HepG2 (cell line): ENCODE measurements at regions not wholly inside any gene's neighbourhood (a gene's known extent, or its start where the extent isn't known, plus 50 kb on each side); places are given as distances from the start of the nearest gene placed in this dataset.

ENCODE experiments used
- AGO1 ChIP-seq: fragments of 200-400 bp; formaldehyde crosslinking; IDR thresholded peaks from 2 replicates; pipeline ENCODE4 v1.6.1; 2017; ENCODE audit warnings: mild to moderate bottlenecking, low read depth, low read length, moderate library complexity; ENCODE audit not compliant: poor library complexity, severe bottlenecking
- ARNT ChIP-seq: fragments of 450-650 bp; IDR thresholded peaks from 2 replicates; pipeline ENCODE4 v1.6.1; 2017
- CBX1 ChIP-seq: IDR thresholded peaks from one replicate; pipeline ENCODE4 v1.6.1; 2016; ENCODE audit warnings: antibody characterized with exemption, low read depth
- EP300 ChIP-seq, 3 experiments: sonication (generic) in 1 of 3; formaldehyde crosslinking in 1 of 3; IDR thresholded peaks; 2 replicates each; pipeline versions ENCODE4 v1.5.1 to v1.6.1; 2011 to 2020; ENCODE audit warnings: low read depth in 2 of 3, low read length in 2 of 3, borderline replicate concordance in 1 of 3, improper control_type of control experiment in 1 of 3, mild to moderate bottlenecking in 1 of 3, missing genetic modification reagents in 1 of 3, moderate library complexity in 1 of 3
- GFI1 ChIP-seq: sonication (generic); formaldehyde crosslinking; IDR thresholded peaks from 2 replicates; pipeline ENCODE4 v1.5.0; 2020; ENCODE audit warnings: missing genetic modification reagents, mild to moderate bottlenecking, borderline replicate concordance
- HNF4A ChIP-seq: sonication (generic); formaldehyde crosslinking; IDR thresholded peaks from 2 replicates; pipeline ENCODE4 v1.4.0; 2020; ENCODE audit warnings: missing genetic modification reagents
- HOXA5 ChIP-seq: sonication (generic); formaldehyde crosslinking; IDR thresholded peaks from 2 replicates; pipeline ENCODE4 v1.4.0; 2020; ENCODE audit warnings: missing genetic modification reagents
- NFE2L1 ChIP-seq: sonication (generic); formaldehyde crosslinking; IDR thresholded peaks from 2 replicates; pipeline ENCODE4 v1.4.0; 2020; ENCODE audit warnings: missing genetic modification reagents, mild to moderate bottlenecking, borderline replicate concordance
- NR2F1 ChIP-seq, 2 experiments: fragments of 450-650 bp in 1 of 2; formaldehyde crosslinking in 1 of 2; IDR thresholded peaks; 2 replicates each; pipeline versions ENCODE4 v1.5.0 to v1.6.1; 2016 to 2020; ENCODE audit warnings: mild to moderate bottlenecking in 1 of 2, missing compliant biosample characterization in 1 of 2, missing genetic modification reagents in 1 of 2, moderate library complexity in 1 of 2
- PPARG ChIP-seq: conservative IDR thresholded peaks from 2 replicates; pipeline ENCODE4 v1.6.1; 2016; ENCODE audit warnings: missing biosample characterization, missing genetic modification reagents
- SALL1 ChIP-seq: sonication (generic); formaldehyde crosslinking; IDR thresholded peaks from 2 replicates; pipeline ENCODE4 v1.8.0; 2022; ENCODE audit warnings: mild to moderate bottlenecking, missing genetic modification reagents
- XBP1 ChIP-seq: sonication (generic); formaldehyde crosslinking; IDR thresholded peaks from 2 replicates; pipeline ENCODE4 v1.5.0; 2020; ENCODE audit warnings: missing genetic modification reagents
- XRCC5 ChIP-seq: fragments of 200-400 bp; formaldehyde crosslinking; optimal IDR thresholded peaks from 2 replicates; pipeline ENCODE3; 2017; ENCODE audit warnings: mild to moderate bottlenecking, low read length
- ZBTB10 ChIP-seq: sonication (generic); formaldehyde crosslinking; IDR thresholded peaks from 2 replicates; pipeline ENCODE4 v1.4.0; 2020; ENCODE audit warnings: missing genetic modification reagents, borderline replicate concordance
- ZBTB38 ChIP-seq: sonication (generic); formaldehyde crosslinking; IDR thresholded peaks from 2 replicates; pipeline ENCODE4 v1.5.1; 2020; ENCODE audit warnings: mild to moderate bottlenecking, missing genetic modification reagents
- ZNF17 ChIP-seq: sonication (generic); formaldehyde crosslinking; IDR thresholded peaks from 2 replicates; pipeline ENCODE4 v1.5.0; 2020; ENCODE audit warnings: mild to moderate bottlenecking, missing genetic modification reagents
- ZNF362 ChIP-seq: sonication (generic); formaldehyde crosslinking; IDR thresholded peaks from 2 replicates; pipeline ENCODE4 v1.4.0; 2020; ENCODE audit warnings: missing genetic modification reagents, mild to moderate bottlenecking, borderline replicate concordance
- ZNF543 ChIP-seq: sonication (generic); formaldehyde crosslinking; IDR thresholded peaks from 2 replicates; pipeline ENCODE4 v1.4.0; 2020; ENCODE audit warnings: mild to moderate bottlenecking, missing genetic modification reagents
- ZNF75D ChIP-seq: sonication (generic); formaldehyde crosslinking; IDR thresholded peaks from 2 replicates; pipeline ENCODE4 v1.8.1; 2023; ENCODE audit warnings: missing genetic modification reagents, mild to moderate bottlenecking, borderline replicate concordance
- TF ChIP-seq, protein P1 (sequence below): sonication (generic); formaldehyde crosslinking; IDR thresholded peaks from 2 replicates; pipeline ENCODE4 v1.4.0; 2020; ENCODE audit warnings: missing genetic modification reagents, mild to moderate bottlenecking, borderline replicate concordance
- TF ChIP-seq, protein P2 (sequence below): IDR thresholded peaks from 2 replicates; pipeline ENCODE4 v1.6.1; 2016; ENCODE audit warnings: missing compliant biosample characterization, missing genetic modification reagents, borderline replicate concordance

GRCh38 chr17:72525225-72526015, 404.6 kb downstream of the SOX9 start (continued):
- TF ChIP-seq ZBTB10 (CRISPR knock-in tag) (peak; percentile 60; the same call in 1 of the 2 replicates), NR2F1 (CRISPR knock-in tag; IDR thresholded peaks at IDR 0.05) (0 out of 4 replicates have a peak, but pooled peaks of 1 of the 2 experiments have one; percentile 9), NFE2L1 (CRISPR knock-in tag) (no peak), CBX1 (no peak), ZNF543 (CRISPR knock-in tag) (no peak), EP300 (IDR thresholded peaks at IDR 0.05; ENCODE audit: low read depth in 2 of 2, low read length in 2 of 2) (peak in 1 of 2 experiments; percentile 58; a peak in 1 of 4 replicates), EP300 (CRISPR knock-in tag; IDR thresholded peaks at IDR 0.05; ENCODE audit: borderline replicate concordance) (no peak), ZNF75D (CRISPR knock-in tag) (no peak), SALL1 (no peak), AGO1 (no peak), XRCC5 (peak; percentile 24), PPARG (peak; percentile 52; the same call in 1 of the 2 replicates), GFI1 (CRISPR knock-in tag) (peak; percentile 84), HOXA5 (0 out of 2 replicates have a peak, but pooled peaks have one; percentile 25), ZNF17 (CRISPR knock-in tag) (no peak), ZNF362 (CRISPR knock-in tag) (no peak), ZBTB38 (CRISPR knock-in tag) (no peak), XBP1 (CRISPR knock-in tag) (no peak), HNF4A (CRISPR knock-in tag) (peak; percentile 91), ARNT (no peak)
- TF ChIP-seq, protein P1, sequence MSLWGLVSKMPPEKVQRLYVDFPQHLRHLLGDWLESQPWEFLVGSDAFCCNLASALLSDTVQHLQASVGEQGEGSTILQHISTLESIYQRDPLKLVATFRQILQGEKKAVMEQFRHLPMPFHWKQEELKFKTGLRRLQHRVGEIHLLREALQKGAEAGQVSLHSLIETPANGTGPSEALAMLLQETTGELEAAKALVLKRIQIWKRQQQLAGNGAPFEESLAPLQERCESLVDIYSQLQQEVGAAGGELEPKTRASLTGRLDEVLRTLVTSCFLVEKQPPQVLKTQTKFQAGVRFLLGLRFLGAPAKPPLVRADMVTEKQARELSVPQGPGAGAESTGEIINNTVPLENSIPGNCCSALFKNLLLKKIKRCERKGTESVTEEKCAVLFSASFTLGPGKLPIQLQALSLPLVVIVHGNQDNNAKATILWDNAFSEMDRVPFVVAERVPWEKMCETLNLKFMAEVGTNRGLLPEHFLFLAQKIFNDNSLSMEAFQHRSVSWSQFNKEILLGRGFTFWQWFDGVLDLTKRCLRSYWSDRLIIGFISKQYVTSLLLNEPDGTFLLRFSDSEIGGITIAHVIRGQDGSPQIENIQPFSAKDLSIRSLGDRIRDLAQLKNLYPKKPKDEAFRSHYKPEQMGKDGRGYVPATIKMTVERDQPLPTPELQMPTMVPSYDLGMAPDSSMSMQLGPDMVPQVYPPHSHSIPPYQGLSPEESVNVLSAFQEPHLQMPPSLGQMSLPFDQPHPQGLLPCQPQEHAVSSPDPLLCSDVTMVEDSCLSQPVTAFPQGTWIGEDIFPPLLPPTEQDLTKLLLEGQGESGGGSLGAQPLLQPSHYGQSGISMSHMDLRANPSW (CRISPR knock-in tag), result no peak
- TF ChIP-seq, protein P2, sequence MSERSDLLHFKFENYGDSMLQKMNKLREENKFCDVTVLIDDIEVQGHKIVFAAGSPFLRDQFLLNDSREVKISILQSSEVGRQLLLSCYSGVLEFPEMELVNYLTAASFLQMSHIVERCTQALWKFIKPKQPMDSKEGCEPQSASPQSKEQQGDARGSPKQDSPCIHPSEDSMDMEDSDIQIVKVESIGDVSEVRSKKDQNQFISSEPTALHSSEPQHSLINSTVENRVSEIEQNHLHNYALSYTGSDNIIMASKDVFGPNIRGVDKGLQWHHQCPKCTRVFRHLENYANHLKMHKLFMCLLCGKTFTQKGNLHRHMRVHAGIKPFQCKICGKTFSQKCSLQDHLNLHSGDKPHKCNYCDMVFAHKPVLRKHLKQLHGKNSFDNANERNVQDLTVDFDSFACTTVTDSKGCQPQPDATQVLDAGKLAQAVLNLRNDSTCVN (CRISPR knock-in tag), result no peak
